ENCODE measurements at regions not wholly inside any gene's neighbourhood (a gene's known extent, or its start where the extent isn't known, plus 50 kb on each side); places are given as distances from the start of the nearest gene placed in this dataset.

- Histone ChIP-seq H3K4me1 (no peaks in the 10 kb centered on the region), H3K9me3 (no peaks in the 10 kb centered on the region), H3K27ac (no peak overlapping the region), H3K36me3 (no peaks in the 10 kb centered on the region), H3K4me3 (no peak overlapping the region), H3K27me3 (replicated peaks in 1 of 7) (no peaks in the 10 kb centered on the region)
- WGBS, 5 donors = 60 to 88% (median 70%) methylated on average over 3 of the region's 3 CpGs
- no peak for TF ChIP-seq POLR2AphosphoS5 (IDR thresholded peaks at IDR 0.05)
- no peak for TF ChIP-seq POLR2A (IDR thresholded peaks at IDR 0.05)
- no peak for TF ChIP-seq CTCF (IDR thresholded peaks at IDR 0.05 in 8 of 11, conservative IDR thresholded peaks at IDR 0.05 in 3 of 11)
- DNase-seq = no peak
- intact Hi-C loops (cut with DNase I; ENCODE audit: low total_unique reads) = no loop called here
Measured at GRCh38 chr1:213657013-213657412, 330.8 kb upstream of the PROX1 start.

GRCh38 chr1:213657879-213658278, 329.9 kb upstream of the PROX1 start:
- no peaks in the 10 kb centered on the region for H3K36me3 ChIP-seq
- H3K4me3 ChIP-seq = no peak overlapping the region
- H3K27ac ChIP-seq = no peak overlapping the region
- H3K27me3 ChIP-seq (replicated peaks in 1 of 7) = no peaks in the 10 kb centered on the region
- 72 to 91% (median 78%) methylated on average over 2 of the region's 2 CpGs for WGBS, 5 donors
- TF ChIP-seq CTCF (IDR thresholded peaks at IDR 0.05 in 8 of 11, conservative IDR thresholded peaks at IDR 0.05 in 3 of 11) (no peak), POLR2A (IDR thresholded peaks at IDR 0.05) (no peak), POLR2AphosphoS5 (IDR thresholded peaks at IDR 0.05) (no peak)
- no peak for DNase-seq
- no peaks in the 10 kb centered on the region for H3K9me3 ChIP-seq
- H3K4me1 ChIP-seq = no peaks in the 10 kb centered on the region
- intact Hi-C loops (cut with DNase I; ENCODE audit: low total_unique reads) = no loop called here

GRCh38 chr1:213658457-213658856, 329.3 kb upstream of the PROX1 start:
- Histone ChIP-seq H3K4me1 (no peaks in the 10 kb centered on the region), H3K4me3 (no peak overlapping the region), H3K36me3 (no peaks in the 10 kb centered on the region), H3K27ac (no peak overlapping the region), H3K9me3 (no peaks in the 10 kb centered on the region), H3K27me3 (replicated peaks in 1 of 7) (no peaks in the 10 kb centered on the region)
- no peak for DNase-seq
- intact Hi-C loops (cut with DNase I; ENCODE audit: low total_unique reads) = no loop called here
- 55 to 71% (median 66%) methylated on average over 2 of the region's 2 CpGs for WGBS, 5 donors
- TF ChIP-seq POLR2AphosphoS5 (IDR thresholded peaks at IDR 0.05) (no peak), POLR2A (IDR thresholded peaks at IDR 0.05) (no peak), CTCF (IDR thresholded peaks at IDR 0.05 in 8 of 11, conservative IDR thresholded peaks at IDR 0.05 in 3 of 11) (no peak)

- Histone ChIP-seq H3K9me3 (no peaks in the 10 kb centered on the region), H3K4me3 (no peak overlapping the region), H3K36me3 (no peaks in the 10 kb centered on the region), H3K27ac (no peak overlapping the region), H3K27me3 (replicated peaks in 1 of 7) (peaks cover 0 to 4% (median 0%) of the 10 kb centered on the region in 7 donors), H3K4me1 (no peaks in the 10 kb centered on the region)
- no peak for TF ChIP-seq POLR2A (IDR thresholded peaks at IDR 0.05)
- TF ChIP-seq CTCF (IDR thresholded peaks at IDR 0.05 in 8 of 11, conservative IDR thresholded peaks at IDR 0.05 in 3 of 11) = no peak
- no peak for TF ChIP-seq POLR2AphosphoS5 (IDR thresholded peaks at IDR 0.05)
- no peak for DNase-seq
- intact Hi-C loops (cut with DNase I; ENCODE audit: low total_unique reads) = no loop called here
- 77 to 86% (median 79%) methylated on average over 8 of the region's 8 CpGs for WGBS, 5 donors
Measured at GRCh38 chr1:213659580-213660547, 327.9 kb upstream of the PROX1 start.
